Choroid plexus epithelial cell (primary cell): ENCODE measurements at regions not wholly inside any gene's neighbourhood (a gene's known extent, or its start where the extent isn't known, plus 50 kb on each side); places are given as distances from the start of the nearest gene placed in this dataset.
"Not testable (repeated sequence)": the region's sequence is repeated elsewhere in the genome, so short reads cannot be mapped to it uniquely, and the experiment has no call there.

Source experiments
- DNase-seq: peaks from one replicate; pipeline ENCODE4 v3.0.0-alpha.2; 2010; ENCODE audit warnings: low read depth
- H3K4me3 ChIP-seq: 2 replicates; pipeline ENCODE4 v1.5.1; 2011; ENCODE audit warnings: low read depth, mild to moderate bottlenecking, control low read depth, low read length, moderate library complexity
- CTCF ChIP-seq: conservative IDR thresholded peaks from 2 replicates; pipeline ENCODE4 v1.5.1; 2011; ENCODE audit warnings: low read depth, mild to moderate bottlenecking, control low read depth, inconsistent platforms, low read length, moderate library complexity

GRCh38 chr3:193915099-193915498 is 220.8 kb upstream of the HES1 start:
- no peak for TF ChIP-seq CTCF

GRCh38 chr3:193915613-193916012 is 220.3 kb upstream of the HES1 start:
- no peak for TF ChIP-seq CTCF
- no peak for DNase-seq
- no peak overlapping the region for H3K4me3 ChIP-seq

More at GRCh38 chr3:193915099-193915498, 220.8 kb upstream of the HES1 start:
- H3K4me3 ChIP-seq = no peak overlapping the region
- no peak for DNase-seq

- no peak overlapping the region for H3K4me3 ChIP-seq
- no peak for TF ChIP-seq CTCF
- no peak for DNase-seq
Measured at GRCh38 chr3:193917158-193917557, 218.8 kb upstream of the HES1 start.

GRCh38 chr3:193921465-193921864 is 214.5 kb upstream of the HES1 start:
- no peak for DNase-seq
- no peak for TF ChIP-seq CTCF
- H3K4me3 ChIP-seq = no peak overlapping the region

- TF ChIP-seq CTCF = no peak
- DNase-seq = no peak
- no peak overlapping the region for H3K4me3 ChIP-seq
Measured at GRCh38 chr3:193922034-193922774, 213.7 kb upstream of the HES1 start.

GRCh38 chr3:193923958-193924357 is 212.0 kb upstream of the HES1 start:
- DNase-seq, H3K4me3 ChIP-seq: not testable (repeated sequence)

GRCh38 chr3:193926071-193926470 is 209.9 kb upstream of the HES1 start:
- H3K4me3 ChIP-seq, DNase-seq: not testable (repeated sequence)

- not testable (repeated sequence) for DNase-seq
Measured at GRCh38 chr3:193927413-193928206, 208.3 kb upstream of the HES1 start.

More at GRCh38 chr3:193927413-193928206, 208.3 kb upstream of the HES1 start:
- not testable (repeated sequence) for H3K4me3 ChIP-seq
